ENCODE measurements at regions not wholly inside any gene's neighbourhood (a gene's known extent, or its start where the extent isn't known, plus 50 kb on each side); places are given as distances from the start of the nearest gene placed in this dataset.

- CTCF ChIA-PET: interaction anchor here (0.8 kb wide), 1 partner anchor 28 kb away, joined by 3 read pairs; no protein-coding TSS in a partner anchor
- POLR2A ChIA-PET: no interaction called here
- Histone ChIP-seq H3K27ac (ENCODE audit: extremely low read depth, low read depth, low read length) (no peak overlapping the region), H3K36me3 (ENCODE audit: control insufficient read depth in 2 of 2, insufficient read depth in 1 of 2, low read length in 2 of 2) (no peaks in the 10 kb centered on the region), H3K4me1 (ENCODE audit: control insufficient read depth, insufficient read depth, low read length) (no peaks in the 10 kb centered on the region), H3K9me3 (ENCODE audit: control insufficient read depth, insufficient read depth, low read depth, low read length) (no peaks in the 10 kb centered on the region), H3K4me3 (ENCODE audit: low read depth, low read length) (no peak overlapping the region)
- TF ChIP-seq ZNF521 (tag by site-specific recombination; IDR thresholded peaks at IDR 0.05): no peak
- TF ChIP-seq ZSCAN5A (tag by site-specific recombination; IDR thresholded peaks at IDR 0.05): no peak
- TF ChIP-seq ZNF23 (tag by site-specific recombination; IDR thresholded peaks at IDR 0.05; ENCODE audit: borderline replicate concordance): no peak
- TF ChIP-seq ZFP41 (tag by site-specific recombination; IDR thresholded peaks at IDR 0.05; ENCODE audit: borderline replicate concordance): no peak
- no peak for TF ChIP-seq ZNF473 (tag by site-specific recombination; IDR thresholded peaks at IDR 0.05)
- no peak for TF ChIP-seq MYNN (tag by site-specific recombination; IDR thresholded peaks at IDR 0.05; ENCODE audit: borderline replicate concordance)
- TF ChIP-seq ZNF692 (tag by site-specific recombination; IDR thresholded peaks at IDR 0.05): no peak
- no peak for TF ChIP-seq ZNF654 (tag by site-specific recombination; IDR thresholded peaks at IDR 0.05; ENCODE audit: low read depth)
- TF ChIP-seq KLF1 (tag by site-specific recombination; IDR thresholded peaks at IDR 0.05): no peak
- no peak for TF ChIP-seq ZNF776 (tag by site-specific recombination; IDR thresholded peaks at IDR 0.05; ENCODE audit: borderline replicate concordance)
- TF ChIP-seq ZNF138 (tag by site-specific recombination; IDR thresholded peaks at IDR 0.05; ENCODE audit: borderline replicate concordance): no peak
- no peak for TF ChIP-seq ZNF133 (tag by site-specific recombination; IDR thresholded peaks at IDR 0.05)
- no peak for TF ChIP-seq PATZ1 (tag by site-specific recombination; IDR thresholded peaks at IDR 0.05)
- no peak for TF ChIP-seq IKZF3 (tag by site-specific recombination; IDR thresholded peaks at IDR 0.05)
- TF ChIP-seq ZBTB1 (tag by site-specific recombination; IDR thresholded peaks at IDR 0.05): no peak
These were observed 1126.4 kb upstream of the FLRT2 start for GRCh38 chr14:84403585-84403984.

GRCh38 chr14:84404246-84404645, 1125.7 kb upstream of the FLRT2 start:
- Histone ChIP-seq H3K4me3 (ENCODE audit: low read depth, low read length) (no peak overlapping the region), H3K36me3 (ENCODE audit: control insufficient read depth in 2 of 2, insufficient read depth in 1 of 2, low read length in 2 of 2) (no peaks in the 10 kb centered on the region), H3K27ac (ENCODE audit: extremely low read depth, low read depth, low read length) (no peak overlapping the region), H3K4me1 (ENCODE audit: control insufficient read depth, insufficient read depth, low read length) (no peaks in the 10 kb centered on the region), H3K9me3 (ENCODE audit: control insufficient read depth, insufficient read depth, low read depth, low read length) (no peaks in the 10 kb centered on the region)
- no peak for TF ChIP-seq ZNF112 (tag by site-specific recombination; IDR thresholded peaks at IDR 0.05)
- no peak for TF ChIP-seq ZNF623 (tag by site-specific recombination; IDR thresholded peaks at IDR 0.05)
- TF ChIP-seq PRDM4 (tag by site-specific recombination; IDR thresholded peaks at IDR 0.05): no peak
- no peak for TF ChIP-seq ZNF530 (tag by site-specific recombination; IDR thresholded peaks at IDR 0.05; ENCODE audit: low read depth)
- TF ChIP-seq KLF16 (tag by site-specific recombination; IDR thresholded peaks at IDR 0.05): no peak
- ChIA-PET CTCF (interaction anchor here (0.8 kb wide), 1 partner anchor 28 kb away, joined by 3 read pairs; no protein-coding TSS in a partner anchor), POLR2A (no interaction called here)
